Immature natural killer cell (primary cell): ENCODE measurements at regions not wholly inside any gene's neighbourhood (a gene's known extent, or its start where the extent isn't known, plus 50 kb on each side); places are given as distances from the start of the nearest gene placed in this dataset.

Experiments
- DNase-seq, 3 donors: peaks; one replicate each; pipeline ENCODE4 v3.0.0; 2022; ENCODE audit warnings: mixed read lengths in 1 of 3
- H3K27ac Mint-ChIP-seq, 6 donors: one replicate each; pipeline ENCODE4 v1.8.0; 2020; ENCODE audit warnings: mixed read lengths in 6 of 6, mild to moderate bottlenecking in 5 of 6, inconsistent platforms in 4 of 6, moderate library complexity in 3 of 6
- H3K27me3 Mint-ChIP-seq, 3 donors: one replicate each; pipeline ENCODE4 v1.8.0; 2020 to 2021; ENCODE audit warnings: low read depth in 3 of 3, mild to moderate bottlenecking in 3 of 3, mixed read lengths in 3 of 3, moderate library complexity in 3 of 3, inconsistent platforms in 1 of 3
- H3K36me3 Mint-ChIP-seq, 3 donors: one replicate each; pipeline ENCODE4 v1.8.0; 2020; ENCODE audit warnings: mixed read lengths in 3 of 3, inconsistent platforms in 2 of 3, mild to moderate bottlenecking in 2 of 3
- H3K4me1 Mint-ChIP-seq, 2 donors: one replicate each; pipeline ENCODE4 v1.8.0; 2020; ENCODE audit warnings: inconsistent platforms in 2 of 2, mild to moderate bottlenecking in 2 of 2, mixed read lengths in 2 of 2, moderate library complexity in 1 of 2
- H3K4me3 Mint-ChIP-seq, 5 donors: one replicate each; pipeline ENCODE4 v1.8.0; 2020; ENCODE audit warnings: mild to moderate bottlenecking in 5 of 5, mixed read lengths in 5 of 5, inconsistent platforms in 3 of 5, moderate library complexity in 3 of 5
- H3K9me3 Mint-ChIP-seq, 6 donors: one replicate each; pipeline ENCODE4 v1.8.0; 2020; ENCODE audit warnings: mild to moderate bottlenecking in 6 of 6, mixed read lengths in 6 of 6, inconsistent platforms in 4 of 6, moderate library complexity in 3 of 6

DNA sequence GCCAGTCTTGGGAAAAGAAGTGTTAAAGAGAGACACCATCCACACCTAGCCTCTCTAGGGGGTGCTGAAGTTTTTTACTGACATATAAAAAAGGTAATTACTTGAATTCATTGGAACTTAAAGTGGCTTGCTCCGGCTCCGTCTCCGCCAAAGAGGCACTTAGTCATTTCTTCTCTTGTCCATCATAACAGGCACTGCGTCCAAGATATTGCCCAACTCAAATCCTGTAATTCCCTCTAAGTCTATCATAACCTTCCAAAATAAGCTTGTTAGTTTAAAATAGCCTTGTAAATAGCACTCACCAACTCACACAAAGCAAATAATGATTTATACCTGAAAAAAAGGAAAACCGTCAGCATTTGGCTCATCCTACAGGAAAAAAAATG lies 160.5 kb downstream of the ZBTB18 start:
- Mint-ChIP-seq H3K27me3 (peaks cover 0 to 7% (median 1%) of the 10 kb centered on the region in 3 donors), H3K4me1 (no peaks in the 10 kb centered on the region), H3K4me3 (no peak overlapping the region), H3K9me3 (peaks cover 0 to 3% (median 0%) of the 10 kb centered on the region in 6 donors), H3K27ac (no peak overlapping the region), H3K36me3 (no peaks in the 10 kb centered on the region)
- no peak for DNase-seq

DNA sequence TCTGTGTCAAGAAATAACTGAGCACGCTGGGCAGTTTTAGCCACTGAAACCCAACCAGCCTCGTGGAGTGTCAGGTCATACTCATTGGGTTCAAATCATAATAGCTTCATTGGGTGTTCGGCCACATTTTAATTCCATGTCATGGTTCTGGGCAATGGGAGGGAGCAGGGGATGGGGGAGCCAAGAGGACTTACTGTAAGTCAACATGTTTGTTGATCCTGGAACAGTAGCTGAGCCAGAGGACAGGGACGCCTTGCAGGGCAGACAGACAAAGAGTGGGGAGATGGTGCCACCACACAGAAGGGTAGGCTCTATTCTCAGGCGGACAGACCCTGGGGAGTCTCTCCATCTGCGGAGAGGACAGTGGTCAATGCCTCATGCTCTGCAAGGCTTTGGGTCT lies 161.1 kb downstream of the ZBTB18 start:
- H3K4me3 Mint-ChIP-seq = no peak overlapping the region
- peaks cover 0 to 3% (median 0%) of the 10 kb centered on the region in 6 donors for H3K9me3 Mint-ChIP-seq
- no peaks in the 10 kb centered on the region for H3K4me1 Mint-ChIP-seq
- no peaks in the 10 kb centered on the region for H3K36me3 Mint-ChIP-seq
- peaks cover 0 to 7% (median 5%) of the 10 kb centered on the region in 3 donors for H3K27me3 Mint-ChIP-seq
- no peak for DNase-seq
- H3K27ac Mint-ChIP-seq = no peak overlapping the region

- Mint-ChIP-seq H3K9me3 (peaks cover 0 to 3% (median 0%) of the 10 kb centered on the region in 6 donors), H3K36me3 (no peaks in the 10 kb centered on the region), H3K4me1 (no peaks in the 10 kb centered on the region), H3K27me3 (peaks cover 0 to 7% (median 5%) of the 10 kb centered on the region in 3 donors), H3K4me3 (no peak overlapping the region), H3K27ac (no peak overlapping the region)
- DNase-seq = no peak
These were observed 161.9 kb downstream of the ZBTB18 start for GRCh38 chr1:244212797-244213475.

GRCh38 chr1:244214009-244214967 lies 163.2 kb downstream of the ZBTB18 start:
- H3K4me3 Mint-ChIP-seq = no peak overlapping the region
- peaks cover 0 to 8% (median 5%) of the 10 kb centered on the region in 3 donors for H3K27me3 Mint-ChIP-seq
- no peak for DNase-seq
- no peak overlapping the region for H3K27ac Mint-ChIP-seq
- H3K36me3 Mint-ChIP-seq = no peaks in the 10 kb centered on the region
- no peaks in the 10 kb centered on the region for H3K9me3 Mint-ChIP-seq
- H3K4me1 Mint-ChIP-seq = no peaks in the 10 kb centered on the region

- DNase-seq = no peak
- H3K4me3 Mint-ChIP-seq = no peak overlapping the region
- no peaks in the 10 kb centered on the region for H3K9me3 Mint-ChIP-seq
- H3K27me3 Mint-ChIP-seq = peaks cover 2 to 9% (median 5%) of the 10 kb centered on the region in 3 donors
- no peaks in the 10 kb centered on the region for H3K36me3 Mint-ChIP-seq
- no peaks in the 10 kb centered on the region for H3K4me1 Mint-ChIP-seq
- no peak overlapping the region for H3K27ac Mint-ChIP-seq
These were observed 165.8 kb downstream of the ZBTB18 start for GRCh38 chr1:244216836-244217235.

DNA sequence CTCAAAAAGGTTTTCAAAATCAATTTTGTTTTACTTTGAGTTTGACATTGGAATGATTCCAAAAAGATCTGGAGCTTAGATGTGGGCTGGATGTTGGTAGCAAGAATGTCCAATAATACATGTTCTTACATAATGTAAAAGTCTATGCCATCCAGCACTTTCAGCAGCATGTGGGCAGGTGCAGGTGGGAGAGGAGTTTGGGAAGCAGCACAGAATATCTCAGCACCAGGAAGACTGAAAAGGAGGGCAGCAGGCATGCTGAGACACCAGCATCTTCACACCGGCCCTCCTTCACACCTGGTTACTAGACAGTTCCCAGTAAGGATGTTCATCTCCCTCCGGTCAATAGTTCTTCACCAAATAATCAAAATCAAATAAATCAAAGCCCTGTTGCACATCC lies 166.6 kb downstream of the ZBTB18 start:
- no peak for DNase-seq
- Mint-ChIP-seq H3K27me3 (peaks cover 2 to 9% (median 5%) of the 10 kb centered on the region in 3 donors), H3K9me3 (no peaks in the 10 kb centered on the region), H3K36me3 (no peaks in the 10 kb centered on the region), H3K27ac (no peak overlapping the region), H3K4me1 (no peaks in the 10 kb centered on the region), H3K4me3 (no peak overlapping the region)

DNA sequence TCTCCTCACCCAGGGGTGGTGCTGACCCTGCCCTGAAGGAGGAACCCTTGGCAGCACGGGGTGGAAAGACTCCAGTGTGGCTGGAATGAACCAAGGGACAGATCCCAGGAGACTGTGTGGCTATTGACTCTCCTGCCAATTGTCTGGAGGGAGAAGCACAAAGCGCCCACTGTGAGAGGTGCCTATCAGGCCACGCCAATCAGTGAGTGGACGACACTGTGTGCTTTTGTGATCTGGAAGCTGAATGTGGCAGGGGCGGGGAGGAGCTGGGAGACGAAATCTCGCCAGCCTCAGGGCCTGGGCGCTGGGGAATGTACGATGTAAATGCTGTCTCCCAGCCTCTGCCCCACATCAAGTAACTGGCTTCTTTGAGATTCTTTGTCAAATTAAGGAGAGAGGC lies 167.1 kb downstream of the ZBTB18 start:
- Mint-ChIP-seq H3K27me3 (peaks cover 2 to 9% (median 5%) of the 10 kb centered on the region in 3 donors), H3K4me3 (no peak overlapping the region), H3K27ac (no peak overlapping the region), H3K4me1 (no peaks in the 10 kb centered on the region), H3K9me3 (no peaks in the 10 kb centered on the region), H3K36me3 (no peaks in the 10 kb centered on the region)
- no peak for DNase-seq

- no peaks in the 10 kb centered on the region for H3K36me3 Mint-ChIP-seq
- peaks cover 2 to 9% (median 5%) of the 10 kb centered on the region in 3 donors for H3K27me3 Mint-ChIP-seq
- H3K4me3 Mint-ChIP-seq = no peak overlapping the region
- H3K9me3 Mint-ChIP-seq = no peaks in the 10 kb centered on the region
- no peak for DNase-seq
- H3K27ac Mint-ChIP-seq = no peak overlapping the region
- no peaks in the 10 kb centered on the region for H3K4me1 Mint-ChIP-seq
These were observed 168.1 kb downstream of the ZBTB18 start for GRCh38 chr1:244219149-244219548.

DNA sequence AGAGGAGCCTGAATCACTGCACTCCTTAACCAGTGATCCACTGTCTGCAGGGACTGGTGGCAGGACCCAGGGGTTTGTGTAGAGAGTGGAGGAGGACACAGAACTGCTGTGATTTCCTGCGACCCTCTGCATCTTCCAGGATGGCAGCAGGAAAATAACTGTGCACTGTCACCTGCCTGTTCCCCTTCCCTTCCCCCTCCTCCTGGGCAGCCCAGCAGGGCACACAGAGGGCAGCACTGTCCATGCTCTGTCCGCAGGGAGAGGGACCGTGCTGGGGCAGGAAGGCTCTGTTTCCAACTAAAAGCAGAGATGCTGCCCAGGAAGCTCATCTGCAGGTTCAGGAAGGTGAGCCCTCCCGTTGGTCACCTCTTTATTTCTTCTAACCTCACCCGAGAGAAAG lies 168.7 kb downstream of the ZBTB18 start:
- no peaks in the 10 kb centered on the region for H3K4me1 Mint-ChIP-seq
- no peak overlapping the region for H3K4me3 Mint-ChIP-seq
- DNase-seq = no peak
- no peaks in the 10 kb centered on the region for H3K9me3 Mint-ChIP-seq
- H3K36me3 Mint-ChIP-seq = no peaks in the 10 kb centered on the region
- H3K27ac Mint-ChIP-seq = no peak overlapping the region
- peaks cover 2 to 9% (median 4%) of the 10 kb centered on the region in 3 donors for H3K27me3 Mint-ChIP-seq

- no peak for DNase-seq
- Mint-ChIP-seq H3K27ac (no peak overlapping the region), H3K4me3 (no peak overlapping the region), H3K27me3 (peaks cover 2 to 10% (median 4%) of the 10 kb centered on the region in 3 donors), H3K36me3 (no peaks in the 10 kb centered on the region), H3K9me3 (no peaks in the 10 kb centered on the region), H3K4me1 (no peaks in the 10 kb centered on the region)
These were observed 169.3 kb downstream of the ZBTB18 start for GRCh38 chr1:244220410-244220809.

DNA sequence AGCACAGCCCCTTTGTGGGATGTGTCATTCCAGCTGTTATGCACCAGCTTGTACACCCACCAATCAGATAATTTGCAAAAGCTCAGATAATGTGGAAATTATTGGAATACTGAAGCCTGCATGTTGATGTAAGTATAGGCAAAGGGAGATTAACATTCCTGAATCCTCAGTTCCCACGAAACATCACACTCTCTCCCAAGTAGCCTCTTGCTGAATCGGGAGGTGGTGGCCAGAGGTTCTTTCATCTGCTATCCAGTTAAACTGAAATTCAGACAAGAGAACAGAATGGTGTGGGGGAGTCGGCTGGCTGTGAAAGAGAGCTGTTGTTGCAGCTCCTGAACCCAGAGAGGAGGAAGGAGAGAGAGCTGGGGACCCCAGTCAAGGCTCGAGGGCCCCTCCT lies 170.9 kb downstream of the ZBTB18 start:
- Mint-ChIP-seq H3K27ac (no peak overlapping the region), H3K27me3 (peaks cover 0 to 15% (median 2%) of the 10 kb centered on the region in 3 donors), H3K4me3 (no peak overlapping the region), H3K4me1 (no peaks in the 10 kb centered on the region), H3K9me3 (no peaks in the 10 kb centered on the region), H3K36me3 (no peaks in the 10 kb centered on the region)
- no peak for DNase-seq

DNA sequence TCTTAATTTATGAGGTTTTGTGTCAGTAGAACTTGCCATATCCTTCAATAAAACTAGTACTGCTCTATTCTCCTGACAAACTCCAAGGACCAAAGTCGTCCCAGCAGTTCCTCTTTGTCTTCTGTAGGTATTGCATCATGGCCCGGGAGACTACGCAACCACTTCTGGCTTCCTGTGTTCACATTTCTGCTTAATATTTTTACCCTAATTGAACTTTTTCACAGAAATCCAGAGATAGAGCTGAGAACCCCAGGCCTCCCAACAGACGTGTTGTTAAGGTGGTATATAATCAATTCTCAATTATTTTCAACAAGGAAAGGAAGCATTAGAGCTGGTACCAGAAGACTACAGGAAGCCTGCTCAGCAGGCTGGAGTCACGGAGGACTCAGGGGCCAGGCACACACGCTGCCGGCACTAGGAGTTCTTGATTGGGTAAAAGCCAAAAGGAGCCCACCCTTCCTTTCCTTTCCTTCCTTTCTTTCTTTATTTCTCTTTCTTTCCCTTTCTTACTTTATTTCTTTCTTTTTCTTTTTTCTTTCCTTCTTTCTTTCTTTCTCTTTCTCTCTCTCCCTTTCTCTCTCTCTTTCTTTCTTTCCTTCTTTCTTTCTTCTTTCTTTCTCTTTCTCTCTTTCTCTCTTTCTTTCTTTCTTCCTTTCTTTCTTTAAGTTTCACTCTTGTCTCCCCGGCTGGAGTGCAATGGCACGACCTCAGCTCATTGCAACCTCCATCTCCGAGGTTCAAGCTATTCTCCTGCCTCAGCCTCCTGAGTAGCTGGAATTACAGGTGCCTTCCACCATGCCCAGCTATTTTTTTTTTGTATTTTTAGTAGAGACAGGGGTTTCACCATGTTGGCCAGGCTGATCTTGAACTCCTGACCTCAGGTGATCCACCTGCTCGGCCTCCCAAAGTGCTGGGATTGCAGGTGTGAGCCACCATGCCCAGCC lies 173.7 kb downstream of the ZBTB18 start:
- no peak overlapping the region for H3K4me3 Mint-ChIP-seq
- no peak overlapping the region for H3K27ac Mint-ChIP-seq

GRCh38 chr1:244226435-244226834 lies 175.4 kb downstream of the ZBTB18 start:
- no peak overlapping the region for H3K4me3 Mint-ChIP-seq
- H3K27ac Mint-ChIP-seq = no peak overlapping the region
- H3K4me1 Mint-ChIP-seq = no peaks in the 10 kb centered on the region
- H3K36me3 Mint-ChIP-seq = peaks cover 0 to under 1% (median 0%) of the 10 kb centered on the region in 3 donors
- H3K27me3 Mint-ChIP-seq = peaks cover 0 to 12% (median 0%) of the 10 kb centered on the region in 3 donors
- DNase-seq = no peak
- H3K9me3 Mint-ChIP-seq = no peaks in the 10 kb centered on the region

More for the DNA sequence above, 173.7 kb downstream of the ZBTB18 start:
- H3K27me3 Mint-ChIP-seq = peaks cover 0 to 11% (median 2%) of the 10 kb centered on the region in 3 donors
- no peak for DNase-seq
- no peaks in the 10 kb centered on the region for H3K36me3 Mint-ChIP-seq
- no peaks in the 10 kb centered on the region for H3K9me3 Mint-ChIP-seq
- H3K4me1 Mint-ChIP-seq = no peaks in the 10 kb centered on the region
